GM06990 (cell line): ENCODE measurements at regions not wholly inside any gene's neighbourhood (a gene's known extent, or its start where the extent isn't known, plus 50 kb on each side); places are given as distances from the start of the nearest gene placed in this dataset.

Experiments used
- DNase-seq: peaks from one replicate; pipeline ENCODE4 v3.0.0-alpha.2; 2011; ENCODE audit not compliant: insufficient read length; ENCODE audit errors: extremely low read depth
- H3K27me3 ChIP-seq: replicated peaks from 2 replicates; pipeline ENCODE4 v1.6.0; 2011; ENCODE audit warnings: low read length; ENCODE audit not compliant: control insufficient read depth, insufficient read depth
- H3K36me3 ChIP-seq: 2 replicates; pipeline ENCODE4 v1.5.1; 2011; ENCODE audit warnings: low read length; ENCODE audit not compliant: control insufficient read depth, insufficient read depth
- H3K4me3 ChIP-seq: replicated peaks from 2 replicates; pipeline ENCODE4 v1.5.1; 2011; ENCODE audit warnings: low read depth, mild to moderate bottlenecking, control low read depth, low read length
- TF ChIP-seq, protein P1 (sequence below): IDR thresholded peaks from 2 replicates; pipeline ENCODE4 v1.5.1; 2011; ENCODE audit warnings: low read length, control low read depth, mild to moderate bottlenecking, inconsistent platforms; ENCODE audit not compliant: insufficient read depth, poor library complexity, severe bottlenecking

DNA sequence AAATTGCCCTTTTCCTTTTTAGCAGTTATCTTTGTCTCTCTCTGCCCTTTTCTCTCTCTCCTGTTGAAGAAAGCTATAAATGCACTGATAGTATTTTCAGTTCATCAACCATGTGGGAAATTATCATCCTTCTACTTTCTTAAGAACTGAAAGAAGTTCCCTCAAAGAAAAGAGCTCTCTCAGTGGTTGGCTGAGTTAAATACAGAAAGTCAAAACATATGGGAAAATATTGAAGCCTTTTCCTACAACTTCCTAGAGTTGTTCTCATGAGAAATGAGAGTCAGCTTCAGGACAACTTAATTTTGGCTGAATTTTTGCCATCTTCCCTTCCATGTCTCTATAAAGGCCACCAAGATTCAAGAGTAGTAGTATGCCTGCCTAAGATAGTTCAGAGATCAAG lies 96.7 kb downstream of the NFKBIZ start:
- Histone ChIP-seq H3K36me3 (no peaks in the 10 kb centered on the region), H3K4me3 (no peak overlapping the region), H3K27me3 (no peaks in the 10 kb centered on the region)
- TF ChIP-seq, protein P1, sequence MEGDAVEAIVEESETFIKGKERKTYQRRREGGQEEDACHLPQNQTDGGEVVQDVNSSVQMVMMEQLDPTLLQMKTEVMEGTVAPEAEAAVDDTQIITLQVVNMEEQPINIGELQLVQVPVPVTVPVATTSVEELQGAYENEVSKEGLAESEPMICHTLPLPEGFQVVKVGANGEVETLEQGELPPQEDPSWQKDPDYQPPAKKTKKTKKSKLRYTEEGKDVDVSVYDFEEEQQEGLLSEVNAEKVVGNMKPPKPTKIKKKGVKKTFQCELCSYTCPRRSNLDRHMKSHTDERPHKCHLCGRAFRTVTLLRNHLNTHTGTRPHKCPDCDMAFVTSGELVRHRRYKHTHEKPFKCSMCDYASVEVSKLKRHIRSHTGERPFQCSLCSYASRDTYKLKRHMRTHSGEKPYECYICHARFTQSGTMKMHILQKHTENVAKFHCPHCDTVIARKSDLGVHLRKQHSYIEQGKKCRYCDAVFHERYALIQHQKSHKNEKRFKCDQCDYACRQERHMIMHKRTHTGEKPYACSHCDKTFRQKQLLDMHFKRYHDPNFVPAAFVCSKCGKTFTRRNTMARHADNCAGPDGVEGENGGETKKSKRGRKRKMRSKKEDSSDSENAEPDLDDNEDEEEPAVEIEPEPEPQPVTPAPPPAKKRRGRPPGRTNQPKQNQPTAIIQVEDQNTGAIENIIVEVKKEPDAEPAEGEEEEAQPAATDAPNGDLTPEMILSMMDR, result no peak
- no peak for DNase-seq

DNA sequence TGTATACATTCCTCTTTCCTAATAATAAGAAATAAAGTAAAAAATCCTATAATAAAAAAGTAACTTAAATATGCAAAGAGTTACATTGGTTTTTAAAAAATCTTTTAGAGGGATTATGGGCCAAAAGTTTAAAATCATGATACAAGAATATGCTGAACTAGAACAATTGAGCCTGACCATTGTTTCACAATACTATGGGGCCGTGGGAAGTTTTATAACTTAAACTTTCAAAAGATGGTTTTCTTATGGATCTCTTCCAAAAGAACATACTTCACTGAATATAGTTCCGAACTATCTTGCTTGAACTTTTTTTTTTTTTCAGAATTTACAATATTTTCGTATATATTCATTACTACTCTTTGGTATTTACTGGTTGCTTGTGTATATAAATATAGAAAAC lies 97.6 kb downstream of the NFKBIZ start:
- no peaks in the 10 kb centered on the region for H3K36me3 ChIP-seq
- no peak for DNase-seq
- no peaks in the 10 kb centered on the region for H3K27me3 ChIP-seq
- TF ChIP-seq, protein P1, result no peak
- H3K4me3 ChIP-seq, result no peak overlapping the region

DNA sequence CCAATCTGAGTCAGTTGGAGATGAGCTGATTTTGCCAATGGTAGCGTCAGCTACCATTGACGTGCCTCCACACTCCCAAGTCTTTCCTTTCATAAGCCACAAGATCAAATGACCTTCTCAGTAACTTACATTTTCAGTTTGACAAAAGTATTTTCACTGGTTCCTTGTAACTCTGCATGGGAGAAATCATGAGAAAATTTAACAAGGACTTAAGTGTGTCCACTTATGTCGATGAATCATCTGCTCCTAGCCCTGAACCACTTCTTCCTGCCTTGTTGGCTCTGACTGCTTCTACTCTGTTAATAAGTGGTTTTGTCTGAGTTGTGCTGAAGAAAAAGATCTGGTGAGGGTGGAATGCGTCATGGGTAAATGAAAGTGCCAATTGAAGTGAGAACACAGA lies 101.2 kb downstream of the NFKBIZ start:
- TF ChIP-seq, protein P1, result no peak
- H3K27me3 ChIP-seq, result no peaks in the 10 kb centered on the region
- no peaks in the 10 kb centered on the region for H3K36me3 ChIP-seq
- DNase-seq, result no peak
- no peak overlapping the region for H3K4me3 ChIP-seq

DNA sequence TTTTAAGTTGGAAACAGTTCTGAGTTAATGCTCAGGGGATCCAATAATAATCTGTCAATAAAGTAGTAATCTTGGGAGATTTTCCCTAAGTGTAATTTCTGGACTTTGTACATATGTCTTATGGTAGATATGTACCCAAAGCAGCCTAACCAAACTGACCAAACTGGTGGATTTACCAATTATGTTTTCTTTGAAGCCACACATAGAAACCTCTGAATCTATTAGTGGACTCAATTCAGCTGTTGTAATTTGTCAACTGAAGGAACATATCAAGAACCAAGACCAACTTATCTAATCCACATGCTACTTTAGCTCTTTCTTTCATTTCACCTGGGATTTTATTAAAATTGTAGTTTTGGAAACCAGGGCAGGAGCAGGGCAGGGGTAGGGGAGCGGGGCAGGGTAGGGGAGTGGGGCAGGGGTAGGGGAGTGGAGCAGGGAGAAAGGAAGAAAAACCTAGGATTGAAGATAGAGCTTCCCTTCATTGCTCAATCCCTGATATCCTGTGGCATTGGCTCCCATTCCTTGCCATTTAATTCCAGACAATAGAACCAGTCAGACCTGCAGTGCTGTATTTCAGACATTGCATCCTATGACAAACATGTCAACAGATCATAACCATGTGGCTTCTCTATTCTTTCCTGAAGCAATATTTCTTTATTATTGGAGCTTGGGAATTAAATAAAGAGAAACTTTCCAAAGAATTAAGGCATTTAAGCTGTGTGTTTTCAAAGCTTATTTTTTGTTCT lies 101.8 kb downstream of the NFKBIZ start:
- TF ChIP-seq, protein P1, result no peak
- no peak overlapping the region for H3K4me3 ChIP-seq
- DNase-seq, result no peak

DNA sequence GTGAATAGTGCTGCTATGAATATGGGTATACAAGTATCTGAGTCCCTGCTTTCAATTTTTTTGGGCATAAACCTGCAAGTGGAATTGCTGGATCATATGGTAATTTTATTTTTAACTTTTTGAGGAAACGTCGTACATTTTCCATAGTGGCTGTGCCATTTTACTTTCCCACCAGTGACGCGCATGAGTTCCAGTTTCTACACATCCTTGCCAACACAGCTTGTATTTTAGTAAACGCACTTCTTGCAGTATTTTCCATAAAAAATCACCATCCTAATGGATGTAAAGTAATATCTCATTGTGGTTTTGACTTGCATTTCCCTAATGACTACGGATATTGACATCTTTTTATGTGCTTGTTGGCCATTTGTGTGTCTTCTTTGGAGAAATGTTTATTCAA lies 105.0 kb downstream of the NFKBIZ start:
- no peak overlapping the region for H3K4me3 ChIP-seq
- H3K27me3 ChIP-seq, result no peaks in the 10 kb centered on the region
- TF ChIP-seq, protein P1, result no peak
- no peaks in the 10 kb centered on the region for H3K36me3 ChIP-seq
- no peak for DNase-seq

More for the DNA sequence above, 101.8 kb downstream of the NFKBIZ start:
- Histone ChIP-seq H3K27me3 (no peaks in the 10 kb centered on the region), H3K36me3 (no peaks in the 10 kb centered on the region)

DNA sequence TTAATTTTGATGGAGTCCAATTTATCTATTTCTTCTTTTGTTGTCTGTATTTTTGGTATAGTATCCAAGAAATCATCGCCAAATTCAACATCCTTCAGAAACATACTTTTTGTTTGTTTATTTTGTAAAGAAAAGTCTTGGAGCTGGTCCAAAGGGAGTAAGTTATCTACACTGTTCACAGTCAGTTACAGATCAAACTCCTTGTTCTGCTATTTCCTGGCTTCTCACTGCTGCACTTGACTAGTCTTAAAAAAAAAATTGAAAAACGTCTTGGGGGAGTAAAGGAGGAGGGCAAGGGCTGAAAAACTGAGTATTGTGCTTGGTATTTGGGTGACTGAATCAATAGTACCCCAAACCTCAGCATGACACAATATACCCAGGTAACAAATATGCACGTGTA lies 105.6 kb downstream of the NFKBIZ start:
- H3K27me3 ChIP-seq, result no peaks in the 10 kb centered on the region
- no peak for DNase-seq
- no peaks in the 10 kb centered on the region for H3K36me3 ChIP-seq

More for the DNA sequence above, 105.6 kb downstream of the NFKBIZ start:
- H3K4me3 ChIP-seq, result no peak overlapping the region
- TF ChIP-seq, protein P1, result no peak
